SK-N-MC (cell line): ENCODE measurements at regions not wholly inside any gene's neighbourhood (a gene's known extent, or its start where the extent isn't known, plus 50 kb on each side); places are given as distances from the start of the nearest gene placed in this dataset.

Experiments
- EZH2 ChIP-seq: fragments of 200-600 bp; sonication (generic); IDR thresholded peaks from one replicate; pipeline ENCODE4 v1.6.1; 2017; ENCODE audit warnings: antibody characterized with exemption
- FOXP2 ChIP-seq: optimal IDR thresholded peaks from 2 replicates; pipeline ENCODE3; 2011; ENCODE audit warnings: mild to moderate bottlenecking, moderate library complexity; ENCODE audit not compliant: insufficient read depth; ENCODE audit errors: extremely low read length, control extremely low read depth
- POLR2AphosphoS5 ChIP-seq: IDR thresholded peaks from 2 replicates; pipeline ENCODE4 v1.6.1; 2012; ENCODE audit warnings: mild to moderate bottlenecking, low read depth, low read length, borderline replicate concordance

- TF ChIP-seq EZH2 (no peak), POLR2AphosphoS5 (no peak), FOXP2 (no peak)
These were observed 334.6 kb downstream of the FOXO1 start for GRCh38 chr13:40331802-40332201.
